ENCODE measurements at regions not wholly inside any gene's neighbourhood (a gene's known extent, or its start where the extent isn't known, plus 50 kb on each side); places are given as distances from the start of the nearest gene placed in this dataset.

DNA sequence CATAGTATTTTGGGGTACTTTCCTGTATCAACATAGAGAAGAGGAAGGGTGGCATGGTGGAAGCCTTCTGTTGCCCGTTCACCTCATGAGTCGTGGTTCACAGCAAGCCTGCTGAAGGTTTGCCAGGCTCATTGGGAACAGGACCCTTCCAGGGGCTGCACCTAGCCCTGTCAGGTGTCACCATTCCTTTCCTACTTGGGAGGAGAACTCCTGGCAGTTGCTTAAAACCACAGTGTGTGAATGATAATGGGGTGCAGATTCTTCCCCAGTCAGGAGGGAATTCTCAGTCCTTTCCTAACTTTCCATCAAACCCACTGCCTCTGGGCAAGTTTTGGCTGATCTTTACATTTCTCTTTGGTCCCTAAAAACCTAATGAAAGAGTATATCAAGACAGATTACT, 99.4 kb upstream of the CTNND2 start:
- no peak for DNase-seq (ENCODE audit: low spot score)

DNA sequence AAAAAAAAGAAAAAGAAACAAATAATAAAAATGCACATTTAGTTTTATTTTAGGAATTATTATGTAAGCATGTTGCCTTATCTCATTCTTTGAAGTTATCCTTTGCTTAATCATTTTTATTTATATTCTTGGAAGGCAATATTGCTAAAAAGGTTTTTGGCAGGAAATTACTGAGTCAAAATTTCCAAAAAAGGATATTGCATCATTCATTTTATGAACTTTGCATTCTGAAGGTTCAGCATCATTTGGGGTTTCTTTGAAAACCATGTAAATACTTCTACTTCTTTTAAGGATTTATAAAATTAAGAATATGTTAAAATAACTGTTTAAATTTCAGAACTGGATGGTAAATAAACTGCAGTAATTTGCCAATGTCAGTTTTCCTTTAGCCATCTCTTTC, 94.2 kb upstream of the CTNND2 start:
- no peak for DNase-seq (ENCODE audit: low spot score)

DNA sequence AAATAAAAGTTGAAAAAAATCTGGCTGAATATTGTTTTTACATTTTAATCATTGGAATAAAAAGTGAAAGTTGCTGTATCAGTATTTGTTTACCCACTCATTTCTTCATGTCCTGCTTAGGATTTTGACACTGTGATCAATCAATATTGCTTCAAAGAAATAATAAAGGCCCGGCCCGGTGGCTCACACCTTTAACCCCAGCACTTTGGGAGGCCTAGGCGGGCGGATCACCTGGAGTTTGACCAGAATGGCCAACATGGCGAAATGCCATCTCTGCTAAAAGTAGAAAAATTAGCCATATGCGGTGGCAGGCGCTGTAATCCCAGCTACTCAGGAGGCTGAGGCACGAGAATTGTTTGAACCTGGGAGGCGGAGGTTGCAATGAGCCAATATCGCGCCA, 93.7 kb upstream of the CTNND2 start:
- no peak for DNase-seq (ENCODE audit: low spot score)

DNA sequence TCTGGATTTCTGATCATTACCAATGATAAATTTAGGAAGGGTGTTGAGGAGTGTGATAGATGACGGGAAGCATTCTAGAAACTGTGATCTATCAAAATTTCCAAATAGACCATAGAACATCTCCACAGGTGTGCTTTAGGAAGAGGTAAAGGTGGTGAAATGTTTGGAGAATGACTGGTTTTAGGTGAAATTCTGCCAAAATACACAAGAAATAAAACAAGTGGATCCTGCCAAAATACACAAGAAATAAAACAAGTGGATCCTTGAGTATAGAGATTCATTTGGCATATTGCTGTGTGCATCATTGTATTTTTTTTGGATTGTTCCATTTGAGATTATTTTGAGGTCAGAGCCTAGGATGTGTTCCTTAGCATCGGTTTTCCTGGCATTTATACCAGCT, 88.3 kb upstream of the CTNND2 start:
- DNase-seq (ENCODE audit: low spot score), result no peak

DNA sequence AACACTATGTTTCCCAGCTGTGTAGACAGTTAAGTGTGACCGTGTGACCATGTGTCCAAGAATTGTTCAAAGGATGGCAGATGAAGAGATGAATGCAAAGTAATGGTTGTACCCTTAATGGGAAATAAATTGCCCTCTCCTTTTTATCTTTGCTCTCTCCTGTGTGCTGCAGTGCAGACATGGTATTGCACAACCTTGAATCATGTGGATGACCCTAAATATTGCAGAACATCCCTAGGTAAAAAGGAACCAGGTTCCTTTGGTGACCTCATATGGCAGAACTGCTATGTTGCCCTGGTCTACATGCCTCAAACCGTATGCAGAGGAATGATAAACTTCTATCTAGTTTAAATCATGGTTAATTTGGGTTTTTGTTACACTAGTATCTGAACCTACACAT, 81.7 kb upstream of the CTNND2 start:
- no peak for DNase-seq (ENCODE audit: low spot score)

DNA sequence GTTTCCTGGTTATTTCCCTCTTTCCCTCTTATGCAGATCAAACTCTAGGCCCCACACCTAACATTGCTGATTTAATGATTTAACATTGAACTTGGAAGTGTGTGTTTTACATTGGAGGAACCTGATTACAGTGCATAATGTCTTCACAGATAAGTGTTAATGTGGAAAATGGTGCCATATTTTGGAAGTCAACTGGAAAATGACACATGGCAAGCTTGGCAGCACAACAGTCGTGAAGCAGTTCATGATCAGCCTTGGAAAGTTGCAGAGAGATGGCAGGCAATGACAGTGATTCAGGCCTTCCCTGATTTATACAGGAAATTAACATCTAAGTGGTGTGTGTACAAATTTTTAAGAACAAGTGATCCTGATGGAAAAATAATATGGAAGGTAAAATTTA, 80.0 kb upstream of the CTNND2 start:
- no peak for DNase-seq (ENCODE audit: low spot score)

DNA sequence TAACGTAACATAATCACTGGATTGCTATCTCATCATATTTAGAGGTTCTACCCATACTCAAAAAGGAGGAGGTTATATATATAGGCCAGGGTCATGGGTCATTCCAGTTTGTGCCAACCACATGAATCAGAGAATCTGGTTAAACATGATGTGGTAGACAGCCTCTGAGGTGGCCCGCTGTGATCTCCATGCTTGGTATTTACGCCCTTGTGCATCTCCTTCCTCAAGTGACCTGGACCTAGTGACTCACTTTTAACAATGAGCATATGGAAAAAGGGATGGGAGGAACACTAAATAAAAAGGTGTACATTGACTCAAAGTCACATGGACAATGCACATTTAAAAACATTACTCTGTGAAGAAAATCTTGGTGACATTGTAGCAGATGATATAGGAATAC, 77.7 kb upstream of the CTNND2 start:
- DNase-seq (ENCODE audit: low spot score), result no peak

DNA sequence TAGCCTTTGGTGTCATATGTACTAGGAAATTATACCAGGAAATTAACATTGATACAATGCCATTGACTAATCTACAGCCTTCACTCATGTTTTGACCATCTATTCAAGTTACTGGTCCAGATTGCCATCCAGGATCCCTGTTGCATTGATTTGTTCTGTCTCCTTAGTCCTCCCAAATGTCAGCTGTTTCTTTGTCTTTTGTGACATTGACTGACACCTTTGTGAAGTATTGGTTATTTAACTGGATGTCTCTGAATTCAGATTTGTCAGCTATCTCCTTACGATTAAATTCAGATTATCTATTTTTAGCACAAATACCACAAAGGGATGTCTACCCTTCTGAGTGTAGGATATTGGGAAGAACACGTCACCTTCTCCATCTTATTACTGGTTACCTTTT, 73.7 kb upstream of the CTNND2 start:
- DNase-seq (ENCODE audit: low spot score), result no peak

DNA sequence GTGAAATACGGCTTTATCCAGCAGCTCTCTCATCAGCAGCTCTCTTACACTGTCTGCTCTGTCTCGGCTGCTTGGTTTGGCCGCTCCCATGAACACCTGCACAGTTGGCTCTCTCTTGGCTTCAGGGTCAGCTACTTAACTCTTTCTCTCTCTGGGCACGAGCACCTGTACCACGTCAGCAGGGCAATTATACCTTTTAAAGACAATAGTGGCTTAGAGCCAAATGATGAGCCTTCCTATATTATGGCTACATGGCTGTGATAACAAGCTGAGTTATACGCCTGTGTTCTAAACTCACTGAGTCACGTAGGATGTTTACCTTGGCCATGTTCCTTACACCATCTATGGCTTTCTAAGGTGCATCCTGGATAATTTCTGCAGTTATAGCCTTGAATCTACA, 69.2 kb upstream of the CTNND2 start:
- DNase-seq (ENCODE audit: low spot score), result no peak

DNA sequence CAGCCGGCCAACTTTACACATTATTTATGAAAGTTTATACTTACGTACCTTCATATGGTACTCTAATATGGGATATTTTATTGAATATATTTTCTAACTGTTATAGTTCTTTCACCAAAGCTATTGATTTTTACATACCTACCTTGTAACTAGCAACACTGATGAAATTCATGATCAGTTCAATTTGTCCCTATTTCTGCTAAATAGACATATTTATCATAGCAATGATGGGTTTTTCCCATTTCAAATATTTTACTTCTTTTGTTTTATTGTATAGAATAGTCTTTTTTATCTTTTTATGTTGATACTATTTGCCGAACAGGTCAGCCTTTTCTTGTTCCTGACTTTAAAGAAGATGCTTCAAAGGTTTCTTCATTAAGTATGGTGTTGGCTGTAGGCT, 59.0 kb upstream of the CTNND2 start:
- DNase-seq (ENCODE audit: low spot score), result no peak

DNA sequence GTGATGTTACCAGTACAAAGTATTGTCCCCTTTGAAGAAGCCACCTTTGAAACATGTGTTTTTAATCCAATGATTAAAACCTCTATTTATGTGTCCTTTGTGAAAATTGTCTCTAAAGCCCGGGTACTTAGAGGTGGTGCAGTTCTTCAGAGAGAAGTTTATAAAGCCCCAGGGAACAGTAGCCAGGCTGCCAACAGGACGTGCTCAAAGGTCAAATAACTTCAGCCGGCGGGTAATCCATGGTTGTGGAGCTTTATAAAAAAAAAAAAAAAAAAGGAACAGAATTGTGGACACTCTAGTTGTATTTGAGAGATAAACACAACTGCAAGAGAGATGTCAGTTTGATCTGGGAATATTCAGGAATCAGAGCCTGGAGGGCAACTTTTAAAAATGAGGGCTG, 57.9 kb upstream of the CTNND2 start:
- no peak for DNase-seq (ENCODE audit: low spot score)

DNA sequence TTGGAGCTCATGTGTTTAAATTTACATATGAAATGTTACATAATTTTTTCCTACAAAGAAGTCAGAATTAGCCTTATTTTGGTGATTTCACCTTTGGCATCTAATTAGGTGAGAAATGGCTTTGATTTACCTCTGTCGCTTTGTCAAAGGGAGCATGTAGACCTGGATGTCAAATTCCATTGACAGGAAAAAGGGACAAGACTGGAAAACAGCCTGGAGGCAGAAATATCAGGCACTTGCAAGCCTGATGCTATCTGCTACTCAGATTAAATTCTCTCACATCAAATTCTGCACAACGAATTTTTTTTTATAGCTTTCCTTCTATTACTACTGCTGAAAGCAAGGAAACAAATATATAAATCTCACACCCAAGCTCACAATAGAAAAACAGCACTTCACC, 54.1 kb upstream of the CTNND2 start:
- no peak for DNase-seq (ENCODE audit: low spot score)

DNA sequence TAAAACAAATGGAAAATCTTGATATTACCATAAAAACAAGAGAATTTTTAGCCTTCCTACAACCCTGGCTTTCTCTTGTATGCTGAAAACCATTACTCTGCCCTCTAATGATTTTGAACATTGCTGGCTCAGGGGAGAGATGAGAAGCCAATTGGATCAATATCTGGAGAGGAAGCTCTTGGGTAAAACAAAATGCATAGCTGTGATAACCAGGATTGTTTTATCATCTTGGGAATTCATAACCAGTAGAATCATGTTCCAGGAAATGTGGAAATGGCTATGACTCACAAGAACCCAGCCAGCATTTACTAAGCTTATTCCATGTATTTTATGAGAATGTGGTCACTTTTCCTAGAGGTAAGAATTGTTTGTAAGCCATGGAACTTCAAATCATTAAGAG, 51.1 kb upstream of the CTNND2 start:
- DNase-seq (ENCODE audit: low spot score), result no peak
